GM18505 (cell line): ENCODE measurements at regions not wholly inside any gene's neighbourhood (a gene's known extent, or its start where the extent isn't known, plus 50 kb on each side); places are given as distances from the start of the nearest gene placed in this dataset.
"Not testable (repeated sequence)": the region's sequence is repeated elsewhere in the genome, so short reads cannot be mapped to it uniquely, and the experiment has no call there.

Source experiments
- ATAC-seq: cut with Tn5 transposase; IDR thresholded peaks from one replicate; pipeline ENCODE4 v1.9.1; 2021; ENCODE audit not compliant: unreplicated experiment
- POLR2A ChIP-seq: IDR thresholded peaks from 4 replicates; pipeline ENCODE4 v1.6.1; 2011; ENCODE audit warnings: borderline replicate concordance; ENCODE audit not compliant: insufficient read depth, insufficient read length; ENCODE audit errors: extremely low read depth

- no peak for ATAC-seq
- TF ChIP-seq POLR2A = no peak
Measured at GRCh38 chr16:79991969-79992368, 391.4 kb upstream of the MAF start.

DNA sequence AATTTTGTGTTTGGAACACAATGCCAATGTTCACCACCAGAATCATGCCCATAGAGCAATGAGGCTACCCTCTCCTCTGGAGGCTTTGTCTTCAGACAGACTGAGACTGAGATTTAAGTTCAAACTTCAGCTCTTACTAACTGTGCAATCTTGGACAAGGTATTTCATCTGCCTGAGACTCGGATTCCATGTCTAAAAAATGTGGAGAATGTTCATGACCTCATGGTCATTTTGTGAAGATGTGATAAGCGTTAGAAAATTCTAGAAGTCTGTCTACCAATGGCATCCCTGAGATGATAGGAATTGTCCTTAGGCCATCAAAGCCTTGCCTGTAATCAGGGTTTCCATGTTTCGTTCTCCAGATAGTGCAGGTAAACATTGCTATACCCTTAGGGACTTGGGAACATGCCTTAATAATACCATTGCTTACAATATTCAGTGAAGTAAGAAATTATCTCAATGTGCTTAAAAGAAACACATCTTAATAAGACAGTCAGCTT lies 388.2 kb upstream of the MAF start:
- no peak for ATAC-seq
- no peak for TF ChIP-seq POLR2A

- no peak for ATAC-seq
Measured at GRCh38 chr16:79988089-79988488, 387.6 kb upstream of the MAF start.

GRCh38 chr16:79986352-79986751 lies 385.8 kb upstream of the MAF start:
- TF ChIP-seq POLR2A = no peak
- ATAC-seq = no peak

More at GRCh38 chr16:79988089-79988488, 387.6 kb upstream of the MAF start:
- TF ChIP-seq POLR2A = no peak

GRCh38 chr16:79985606-79986005 lies 385.1 kb upstream of the MAF start:
- no peak for ATAC-seq
- TF ChIP-seq POLR2A = no peak

GRCh38 chr16:79984149-79984548 lies 383.6 kb upstream of the MAF start:
- ATAC-seq = not testable (repeated sequence)

DNA sequence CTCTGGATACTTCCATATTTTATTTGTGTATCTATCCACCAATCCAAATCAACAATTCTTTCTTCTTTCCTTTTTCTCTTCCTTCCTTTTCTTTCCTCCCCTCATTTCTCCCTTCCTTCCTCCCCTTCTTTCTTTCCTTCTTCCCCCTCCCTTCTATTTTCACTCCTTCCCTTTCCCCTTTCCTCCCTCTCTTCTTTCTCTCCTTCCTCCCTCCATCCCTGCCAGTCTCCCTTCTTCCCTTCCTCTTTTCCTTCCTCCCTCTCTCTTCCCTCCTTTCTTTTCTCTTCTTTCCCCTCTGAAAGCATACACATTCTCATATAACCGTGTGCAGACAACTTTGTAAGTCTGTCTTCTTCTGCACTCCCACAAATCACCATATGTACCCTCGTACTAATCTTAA lies 382.3 kb upstream of the MAF start:
- ATAC-seq = no peak
- TF ChIP-seq POLR2A = no peak

GRCh38 chr16:79982361-79982760 lies 381.8 kb upstream of the MAF start:
- no peak for TF ChIP-seq POLR2A
- no peak for ATAC-seq

- TF ChIP-seq POLR2A = no peak
- no peak for ATAC-seq
Measured at GRCh38 chr16:79981814-79982213, 381.3 kb upstream of the MAF start.

- TF ChIP-seq POLR2A = no peak
- no peak for ATAC-seq
Measured at GRCh38 chr16:79980650-79981521, 380.3 kb upstream of the MAF start.

DNA sequence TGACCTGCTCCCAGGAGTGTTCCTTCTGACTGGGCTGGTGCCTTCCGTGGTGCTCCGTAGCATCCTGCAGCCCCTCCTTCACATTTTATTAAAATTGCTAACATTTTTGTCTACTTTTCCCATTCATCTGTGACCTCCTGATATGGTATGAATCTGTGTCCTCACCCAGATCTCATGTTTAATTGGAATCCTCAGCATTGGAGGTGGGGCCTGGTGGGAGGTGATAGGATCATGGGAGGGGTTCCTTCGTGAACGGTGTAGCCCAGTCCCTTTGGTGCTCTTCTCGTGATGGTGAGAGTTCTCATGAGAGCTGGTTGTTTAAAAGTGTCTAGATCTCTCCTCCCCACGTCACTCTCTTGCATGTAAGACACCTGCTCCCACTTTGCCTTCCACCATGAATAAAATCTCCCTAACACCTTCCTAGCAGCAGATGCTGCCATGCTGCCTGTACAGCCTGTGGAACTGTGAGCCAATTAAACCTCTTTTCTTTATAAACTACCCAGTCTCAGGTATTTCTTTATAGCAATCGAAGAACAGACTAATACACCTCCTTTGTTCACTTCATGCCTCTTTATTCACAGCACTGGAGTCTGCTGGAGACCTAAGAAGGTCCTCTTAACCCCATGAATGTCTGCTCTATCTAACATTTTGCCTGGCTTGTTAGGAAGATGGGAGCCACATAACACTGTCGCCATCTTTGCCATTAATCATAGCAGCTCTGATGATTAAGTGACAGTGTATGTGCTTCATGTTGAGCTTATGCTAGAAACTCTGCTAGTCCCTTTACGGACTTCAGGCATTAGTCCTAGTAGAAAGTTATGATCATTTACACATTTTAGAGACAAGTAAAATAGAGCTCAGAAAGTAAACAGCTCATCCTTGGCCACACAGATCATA lies 377.7 kb upstream of the MAF start:
- TF ChIP-seq POLR2A = no peak
- no peak for ATAC-seq

DNA sequence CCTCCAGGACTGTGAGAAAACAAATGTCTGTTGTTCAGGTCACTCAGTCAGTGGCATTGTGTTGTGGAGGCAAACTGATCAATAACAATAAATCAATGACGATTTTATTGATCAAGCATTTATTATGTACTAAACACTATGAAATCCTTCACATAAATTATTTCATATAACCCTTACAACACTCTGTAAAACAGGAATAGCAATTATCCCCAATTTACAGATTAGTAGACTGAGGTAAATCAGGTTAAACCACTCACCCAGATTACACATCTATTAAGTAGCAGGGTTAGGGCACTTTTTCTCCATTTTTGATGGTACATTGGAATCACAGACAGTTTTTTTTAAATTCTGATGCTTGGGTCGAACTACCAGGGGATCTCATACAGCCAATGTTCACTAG lies 372.8 kb upstream of the MAF start:
- no peak for ATAC-seq
- TF ChIP-seq POLR2A = no peak

GRCh38 chr16:79972053-79972704 lies 371.6 kb upstream of the MAF start:
- no peak for ATAC-seq
- TF ChIP-seq POLR2A = no peak
